ENCODE measurements at regions not wholly inside any gene's neighbourhood (a gene's known extent, or its start where the extent isn't known, plus 50 kb on each side); places are given as distances from the start of the nearest gene placed in this dataset.

- no peak overlapping the region for H3K4me3 ChIP-seq (ENCODE audit: control insufficient read depth, low read depth, low read length)
- no peak for TF ChIP-seq CTCF (IDR thresholded peaks at IDR 0.05; ENCODE audit: control insufficient read depth, insufficient read depth, low read depth, low read length, missing control alignments)
- no peak for DNase-seq (ENCODE audit: low read depth)
Observed at GRCh38 chr22:47624252-47625012, 862.0 kb downstream of the TBC1D22A start.

- H3K4me3 ChIP-seq (ENCODE audit: control insufficient read depth, low read depth, low read length): no peak overlapping the region
- no peak for TF ChIP-seq CTCF (IDR thresholded peaks at IDR 0.05; ENCODE audit: control insufficient read depth, insufficient read depth, low read depth, low read length, missing control alignments)
- DNase-seq (ENCODE audit: low read depth): no peak
Observed at GRCh38 chr22:47623763-47624148, 861.3 kb downstream of the TBC1D22A start.

- no peak for TF ChIP-seq CTCF (IDR thresholded peaks at IDR 0.05; ENCODE audit: control insufficient read depth, insufficient read depth, low read depth, low read length, missing control alignments)
- DNase-seq (ENCODE audit: low read depth): no peak
- no peak overlapping the region for H3K4me3 ChIP-seq (ENCODE audit: control insufficient read depth, low read depth, low read length)
Observed at GRCh38 chr22:47623066-47623762, 860.8 kb downstream of the TBC1D22A start.

GRCh38 chr22:47622541-47622940 lies 860.1 kb downstream of the TBC1D22A start:
- no peak for TF ChIP-seq CTCF (IDR thresholded peaks at IDR 0.05; ENCODE audit: control insufficient read depth, insufficient read depth, low read depth, low read length, missing control alignments)
- DNase-seq (ENCODE audit: low read depth): no peak
- H3K4me3 ChIP-seq (ENCODE audit: control insufficient read depth, low read depth, low read length): no peak overlapping the region

GRCh38 chr22:47621253-47621652 lies 858.8 kb downstream of the TBC1D22A start:
- DNase-seq (ENCODE audit: low read depth): no peak
- H3K4me3 ChIP-seq (ENCODE audit: control insufficient read depth, low read depth, low read length): no peak overlapping the region
- no peak for TF ChIP-seq CTCF (IDR thresholded peaks at IDR 0.05; ENCODE audit: control insufficient read depth, insufficient read depth, low read depth, low read length, missing control alignments)

GRCh38 chr22:47620391-47620790 lies 857.9 kb downstream of the TBC1D22A start:
- TF ChIP-seq CTCF (IDR thresholded peaks at IDR 0.05; ENCODE audit: control insufficient read depth, insufficient read depth, low read depth, low read length, missing control alignments): no peak
- H3K4me3 ChIP-seq (ENCODE audit: control insufficient read depth, low read depth, low read length): no peak overlapping the region
- DNase-seq (ENCODE audit: low read depth): no peak

Measured in AG09309 (cell line).